Right atrium auricular region (tissue), 2 donors: ENCODE measurements at regions not wholly inside any gene's neighbourhood (a gene's known extent, or its start where the extent isn't known, plus 50 kb on each side); places are given as distances from the start of the nearest gene placed in this dataset.

Source experiments
- DNase-seq: peaks from one replicate; pipeline ENCODE4 v3.0.0-alpha.2; 2019; ENCODE audit warnings: low spot score
- H3K27ac ChIP-seq, 2 donors: fragments of 200-600 bp; sonication (generic); 1 replicate in 1 of 2; 2 replicates in 1 of 2; pipeline ENCODE4 v1.5.1; 2016 to 2019
- H3K27me3 ChIP-seq, 2 donors: fragments of 200-600 bp; sonication (generic); one replicate each; pipeline versions ENCODE4 v1.5.1 to v1.6.0; 2017 to 2019
- H3K36me3 ChIP-seq: fragments of 200-600 bp; sonication (generic); one replicate; pipeline ENCODE4 v1.5.1; 2016
- H3K4me1 ChIP-seq, 2 donors: fragments of 200-600 bp; sonication (generic); one replicate each; pipeline versions ENCODE4 v1.5.1 to v1.6.0; 2017 to 2019
- H3K4me3 ChIP-seq, 2 donors: fragments of 200-600 bp; sonication (generic); 1 replicate in 1 of 2; 2 replicates in 1 of 2; pipeline ENCODE4 v1.5.1; 2017 to 2019; ENCODE audit warnings: mild to moderate bottlenecking in 1 of 2, moderate library complexity in 1 of 2
- H3K9me3 ChIP-seq, 2 donors: fragments of 200-600 bp; sonication (generic); one replicate each; pipeline ENCODE4 v1.5.1; 2019
- CTCF ChIP-seq, 2 donors: fragments of 200-600 bp; sonication (generic); IDR thresholded peaks; one replicate each; pipeline ENCODE4 v1.5.1; 2019; ENCODE audit warnings: antibody characterized with exemption in 2 of 2

GRCh38 chr1:218156595-218156994 lies 128.5 kb upstream of the RRP15 start:
- H3K4me1 ChIP-seq = peaks cover 0 to 4% of the 10 kb centered on the region in 2 donors
- no peak for TF ChIP-seq CTCF (IDR thresholded peaks at IDR 0.05)
- peak overlapping the region in 1 of 2 donors; percentile 66 for H3K27ac ChIP-seq
- no peak for DNase-seq
- H3K36me3 ChIP-seq = no peaks in the 10 kb centered on the region
- H3K9me3 ChIP-seq = no peaks in the 10 kb centered on the region
- no peaks in the 10 kb centered on the region for H3K27me3 ChIP-seq
- no peak overlapping the region for H3K4me3 ChIP-seq

GRCh38 chr1:218163371-218163770 lies 121.7 kb upstream of the RRP15 start:
- peaks cover 0 to 15% of the 10 kb centered on the region in 2 donors for H3K4me1 ChIP-seq
- no peaks in the 10 kb centered on the region for H3K36me3 ChIP-seq
- no peak for TF ChIP-seq CTCF (IDR thresholded peaks at IDR 0.05)
- H3K4me3 ChIP-seq = peak overlapping the region in 1 of 2 donors; percentile 51
- peak overlapping the region; percentile 86 to 97 for H3K27ac ChIP-seq
- DNase-seq = no peak
- H3K27me3 ChIP-seq = peaks cover 0 to 11% of the 10 kb centered on the region in 2 donors
- H3K9me3 ChIP-seq = no peaks in the 10 kb centered on the region

- H3K9me3 ChIP-seq = no peaks in the 10 kb centered on the region
- peak overlapping the region; percentile 51 to 59 for H3K4me3 ChIP-seq
- H3K4me1 ChIP-seq = peaks cover 0 to 15% of the 10 kb centered on the region in 2 donors
- peaks cover 0 to 11% of the 10 kb centered on the region in 2 donors for H3K27me3 ChIP-seq
- TF ChIP-seq CTCF (IDR thresholded peaks at IDR 0.05) = no peak
- H3K27ac ChIP-seq = peak overlapping the region; percentile 86 to 97
- no peaks in the 10 kb centered on the region for H3K36me3 ChIP-seq
- no peak for DNase-seq
Observed at GRCh38 chr1:218164111-218164929, 120.8 kb upstream of the RRP15 start.

- no peak for TF ChIP-seq CTCF (IDR thresholded peaks at IDR 0.05)
- H3K27me3 ChIP-seq = peaks cover 0 to 11% of the 10 kb centered on the region in 2 donors
Observed at GRCh38 chr1:218164930-218165700, 120.0 kb upstream of the RRP15 start.

GRCh38 chr1:218165701-218166114 lies 119.4 kb upstream of the RRP15 start:
- peaks cover 0 to 11% of the 10 kb centered on the region in 2 donors for H3K27me3 ChIP-seq
- peaks cover 0 to 15% of the 10 kb centered on the region in 2 donors for H3K4me1 ChIP-seq
- H3K27ac ChIP-seq = peak overlapping the region; percentile 86 to 97
- H3K4me3 ChIP-seq = peak overlapping the region; percentile 51 to 59
- no peaks in the 10 kb centered on the region for H3K9me3 ChIP-seq
- TF ChIP-seq CTCF (IDR thresholded peaks at IDR 0.05) = no peak
- DNase-seq = no peak
- H3K36me3 ChIP-seq = no peaks in the 10 kb centered on the region

More at GRCh38 chr1:218164930-218165700, 120.0 kb upstream of the RRP15 start:
- no peak for DNase-seq
- peak overlapping the region; percentile 86 to 97 for H3K27ac ChIP-seq
- no peaks in the 10 kb centered on the region for H3K9me3 ChIP-seq
- H3K4me3 ChIP-seq = peak overlapping the region; percentile 51 to 59
- H3K36me3 ChIP-seq = no peaks in the 10 kb centered on the region
- H3K4me1 ChIP-seq = peaks cover 0 to 15% of the 10 kb centered on the region in 2 donors
